Subcutaneous abdominal adipose tissue (tissue), 5 donors: ENCODE measurements at regions not wholly inside any gene's neighbourhood (a gene's known extent, or its start where the extent isn't known, plus 50 kb on each side); places are given as distances from the start of the nearest gene placed in this dataset.
"Not testable (repeated sequence)": the region's sequence is repeated elsewhere in the genome, so short reads cannot be mapped to it uniquely, and the experiment has no call there.

Source experiments
- H3K27ac ChIP-seq: one replicate; pipeline ENCODE4 v1.7.0; 2013; ENCODE audit warnings: low read depth, mild to moderate bottlenecking, inconsistent platforms, low read length, moderate library complexity
- H3K27me3 ChIP-seq, 5 donors: one replicate each; pipeline ENCODE4 v1.7.0; 2013; ENCODE audit warnings: low read length in 5 of 5, inconsistent platforms in 1 of 5; ENCODE audit not compliant: control insufficient read depth in 5 of 5, insufficient read depth in 4 of 5
- H3K36me3 ChIP-seq, 5 donors: one replicate each; pipeline ENCODE4 v1.7.0; 2013; ENCODE audit warnings: low read length in 5 of 5; ENCODE audit not compliant: control insufficient read depth in 5 of 5, insufficient read depth in 5 of 5
- H3K4me1 ChIP-seq, 5 donors: one replicate each; pipeline ENCODE4 v1.7.0; 2013; ENCODE audit warnings: low read length in 5 of 5, mild to moderate bottlenecking in 3 of 5, moderate library complexity in 1 of 5; ENCODE audit not compliant: control insufficient read depth in 5 of 5, insufficient read depth in 5 of 5
- H3K4me3 ChIP-seq, 5 donors: one replicate each; pipeline ENCODE4 v1.7.0; 2013; ENCODE audit warnings: low read length in 5 of 5, low read depth in 1 of 5
- H3K9ac ChIP-seq, 5 donors: one replicate each; pipeline ENCODE4 v1.7.0; 2013; ENCODE audit warnings: low read length in 5 of 5, mild to moderate bottlenecking in 4 of 5, moderate library complexity in 3 of 5
- H3K9me3 ChIP-seq, 5 donors: one replicate each; pipeline ENCODE4 v1.7.0; 2013; ENCODE audit warnings: low read length in 5 of 5; ENCODE audit not compliant: control insufficient read depth in 5 of 5
- donor health status: healthy.
- donor health status: healthy.
- donor health status: healthy.
- donor health status: healthy.
- donor health status: healthy.

GRCh38 chr1:146475086-146475485 is 246.3 kb upstream of the NOTCH2NLA start:
- H3K9ac ChIP-seq, H3K36me3 ChIP-seq, H3K4me1 ChIP-seq, H3K27me3 ChIP-seq, H3K9me3 ChIP-seq, H3K27ac ChIP-seq, H3K4me3 ChIP-seq: not testable (repeated sequence)

- H3K9ac ChIP-seq, H3K36me3 ChIP-seq, H3K27me3 ChIP-seq, H3K9me3 ChIP-seq, H3K4me3 ChIP-seq, H3K27ac ChIP-seq, H3K4me1 ChIP-seq: not testable (repeated sequence)
These were observed 245.4 kb upstream of the NOTCH2NLA start for GRCh38 chr1:146474216-146474615.

GRCh38 chr1:146472192-146472861 is 243.5 kb upstream of the NOTCH2NLA start:
- peak overlapping the region in 4 of 5 donors; percentile 38 to 63 (median 54) for H3K4me3 ChIP-seq
- H3K4me1 ChIP-seq, H3K27me3 ChIP-seq, H3K36me3 ChIP-seq, H3K9me3 ChIP-seq, H3K27ac ChIP-seq: not testable (repeated sequence)
- peak overlapping the region in 1 of 5 donors; percentile 52 for H3K9ac ChIP-seq

GRCh38 chr1:146459939-146460338 is 231.1 kb upstream of the NOTCH2NLA start:
- not testable (repeated sequence) for H3K36me3 ChIP-seq, H3K9me3 ChIP-seq, H3K27me3 ChIP-seq, H3K9ac ChIP-seq, H3K4me1 ChIP-seq, H3K27ac ChIP-seq, H3K4me3 ChIP-seq

GRCh38 chr1:146459308-146459707 is 230.5 kb upstream of the NOTCH2NLA start:
- H3K27ac ChIP-seq, H3K4me3 ChIP-seq, H3K9me3 ChIP-seq, H3K27me3 ChIP-seq, H3K4me1 ChIP-seq, H3K36me3 ChIP-seq, H3K9ac ChIP-seq: not testable (repeated sequence)

- H3K27me3 ChIP-seq, H3K4me3 ChIP-seq: not testable (repeated sequence)
These were observed 220.0 kb upstream of the NOTCH2NLA start for GRCh38 chr1:146448877-146449246.

GRCh38 chr1:146448212-146448876 is 219.5 kb upstream of the NOTCH2NLA start:
- H3K4me1 ChIP-seq, H3K4me3 ChIP-seq, H3K27me3 ChIP-seq, H3K9ac ChIP-seq, H3K9me3 ChIP-seq, H3K27ac ChIP-seq, H3K36me3 ChIP-seq: not testable (repeated sequence)

More at GRCh38 chr1:146448877-146449246, 220.0 kb upstream of the NOTCH2NLA start:
- H3K36me3 ChIP-seq, H3K27ac ChIP-seq, H3K4me1 ChIP-seq, H3K9me3 ChIP-seq, H3K9ac ChIP-seq: not testable (repeated sequence)

GRCh38 chr1:146443871-146444222 is 215.0 kb upstream of the NOTCH2NLA start:
- not testable (repeated sequence) for H3K4me1 ChIP-seq, H3K27ac ChIP-seq, H3K9me3 ChIP-seq, H3K36me3 ChIP-seq, H3K27me3 ChIP-seq, H3K9ac ChIP-seq
- H3K4me3 ChIP-seq: peak overlapping the region in 3 of 5 donors; percentile 26 to 55 (median 50)

GRCh38 chr1:146443088-146443870 is 214.5 kb upstream of the NOTCH2NLA start:
- not testable (repeated sequence) for H3K9ac ChIP-seq, H3K36me3 ChIP-seq, H3K4me3 ChIP-seq, H3K27ac ChIP-seq, H3K9me3 ChIP-seq, H3K27me3 ChIP-seq, H3K4me1 ChIP-seq

GRCh38 chr1:146438543-146438942 is 209.7 kb upstream of the NOTCH2NLA start:
- not testable (repeated sequence) for H3K27me3 ChIP-seq, H3K9ac ChIP-seq, H3K4me3 ChIP-seq, H3K4me1 ChIP-seq, H3K9me3 ChIP-seq, H3K36me3 ChIP-seq, H3K27ac ChIP-seq
